ENCODE measurements at regions not wholly inside any gene's neighbourhood (a gene's known extent, or its start where the extent isn't known, plus 50 kb on each side); places are given as distances from the start of the nearest gene placed in this dataset.
"Not testable (repeated sequence)": the region's sequence is repeated elsewhere in the genome, so short reads cannot be mapped to it uniquely, and the experiment has no call there.

DNA sequence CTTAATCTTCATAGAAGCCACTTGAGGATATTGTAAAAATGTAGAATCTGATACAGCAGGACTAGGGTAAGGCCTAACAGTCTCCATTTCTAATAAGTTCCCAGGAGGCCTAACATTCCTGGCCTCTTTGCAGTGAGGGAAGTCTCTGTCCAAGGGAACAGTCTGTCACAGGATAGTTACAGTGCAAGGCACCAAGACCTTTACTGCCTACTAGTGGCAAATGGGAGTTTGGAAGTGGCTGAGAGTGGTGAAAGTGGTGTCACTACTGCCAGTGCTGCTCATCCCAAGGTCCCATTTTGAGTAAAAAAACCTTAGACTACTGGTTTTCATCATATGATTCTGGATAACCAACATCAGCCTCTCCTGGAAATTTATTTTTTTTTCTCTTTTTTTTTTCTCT, 619.5 kb upstream of the SEMA3D start:
- TF ChIP-seq, protein P1, sequence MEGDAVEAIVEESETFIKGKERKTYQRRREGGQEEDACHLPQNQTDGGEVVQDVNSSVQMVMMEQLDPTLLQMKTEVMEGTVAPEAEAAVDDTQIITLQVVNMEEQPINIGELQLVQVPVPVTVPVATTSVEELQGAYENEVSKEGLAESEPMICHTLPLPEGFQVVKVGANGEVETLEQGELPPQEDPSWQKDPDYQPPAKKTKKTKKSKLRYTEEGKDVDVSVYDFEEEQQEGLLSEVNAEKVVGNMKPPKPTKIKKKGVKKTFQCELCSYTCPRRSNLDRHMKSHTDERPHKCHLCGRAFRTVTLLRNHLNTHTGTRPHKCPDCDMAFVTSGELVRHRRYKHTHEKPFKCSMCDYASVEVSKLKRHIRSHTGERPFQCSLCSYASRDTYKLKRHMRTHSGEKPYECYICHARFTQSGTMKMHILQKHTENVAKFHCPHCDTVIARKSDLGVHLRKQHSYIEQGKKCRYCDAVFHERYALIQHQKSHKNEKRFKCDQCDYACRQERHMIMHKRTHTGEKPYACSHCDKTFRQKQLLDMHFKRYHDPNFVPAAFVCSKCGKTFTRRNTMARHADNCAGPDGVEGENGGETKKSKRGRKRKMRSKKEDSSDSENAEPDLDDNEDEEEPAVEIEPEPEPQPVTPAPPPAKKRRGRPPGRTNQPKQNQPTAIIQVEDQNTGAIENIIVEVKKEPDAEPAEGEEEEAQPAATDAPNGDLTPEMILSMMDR (IDR thresholded peaks at IDR 0.05; ENCODE audit: insufficient read depth, low read length, severe bottlenecking), result no peak
- FAIRE-seq (no peak), DNase-seq (ENCODE audit: low read depth) (no peak)
- Histone ChIP-seq H3K27me3 (ENCODE audit: control insufficient read depth, insufficient read depth, low read length) (no peaks in the 10 kb centered on the region), H3K4me3 (ENCODE audit: low read depth, low read length) (no peak overlapping the region), H3K36me3 (ENCODE audit: control insufficient read depth, insufficient read depth, low read length) (no peaks in the 10 kb centered on the region)

DNA sequence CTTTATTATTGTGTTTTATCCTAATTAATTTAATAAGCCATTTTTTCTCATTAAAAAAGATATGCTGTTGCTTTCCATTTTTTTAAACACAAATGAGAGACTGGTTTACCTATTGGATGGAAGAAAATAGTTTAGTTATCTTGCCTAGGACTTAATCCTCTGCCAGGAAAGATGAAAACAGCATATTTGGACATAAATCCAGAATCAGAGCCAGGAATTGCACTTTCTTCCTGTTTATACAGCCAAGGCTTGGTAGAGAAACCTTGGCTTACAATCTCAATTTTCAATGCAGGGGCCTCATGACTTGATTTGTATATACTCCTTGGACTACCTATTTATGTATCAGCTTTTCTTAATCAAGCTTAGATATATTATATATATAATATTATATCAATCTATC, 618.8 kb upstream of the SEMA3D start:
- H3K27me3 ChIP-seq (ENCODE audit: control insufficient read depth, insufficient read depth, low read length), result no peaks in the 10 kb centered on the region
- no peaks in the 10 kb centered on the region for H3K36me3 ChIP-seq (ENCODE audit: control insufficient read depth, insufficient read depth, low read length)
- no peak overlapping the region for H3K4me3 ChIP-seq (ENCODE audit: low read depth, low read length)
- FAIRE-seq, result no peak
- DNase-seq (ENCODE audit: low read depth), result no peak
- TF ChIP-seq, protein P1 (IDR thresholded peaks at IDR 0.05; ENCODE audit: insufficient read depth, low read length, severe bottlenecking), result no peak

DNA sequence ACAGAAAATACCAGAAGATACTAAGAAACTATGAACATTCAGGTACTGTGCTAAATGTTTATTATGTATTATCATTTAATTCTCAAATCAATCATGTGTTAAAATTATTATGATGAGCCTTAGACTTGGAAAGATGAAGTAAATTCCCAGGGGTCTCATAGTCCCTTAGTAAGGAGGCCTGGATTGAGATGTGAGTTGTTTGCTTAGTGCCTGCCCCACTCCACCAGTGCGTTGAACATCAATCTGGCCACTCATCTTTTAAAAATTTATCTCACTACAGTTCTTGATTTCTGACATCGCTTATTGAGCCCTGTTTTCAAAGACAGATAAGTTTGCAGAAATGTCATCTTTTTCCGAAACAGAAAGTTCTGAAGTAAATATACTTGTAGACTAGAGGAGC, 618.4 kb upstream of the SEMA3D start:
- Histone ChIP-seq H3K27me3 (ENCODE audit: control insufficient read depth, insufficient read depth, low read length) (no peaks in the 10 kb centered on the region), H3K4me3 (ENCODE audit: low read depth, low read length) (no peak overlapping the region), H3K36me3 (ENCODE audit: control insufficient read depth, insufficient read depth, low read length) (no peaks in the 10 kb centered on the region)
- no peak for DNase-seq (ENCODE audit: low read depth)
- TF ChIP-seq, protein P1 (IDR thresholded peaks at IDR 0.05; ENCODE audit: insufficient read depth, low read length, severe bottlenecking), result no peak
- no peak for FAIRE-seq

DNA sequence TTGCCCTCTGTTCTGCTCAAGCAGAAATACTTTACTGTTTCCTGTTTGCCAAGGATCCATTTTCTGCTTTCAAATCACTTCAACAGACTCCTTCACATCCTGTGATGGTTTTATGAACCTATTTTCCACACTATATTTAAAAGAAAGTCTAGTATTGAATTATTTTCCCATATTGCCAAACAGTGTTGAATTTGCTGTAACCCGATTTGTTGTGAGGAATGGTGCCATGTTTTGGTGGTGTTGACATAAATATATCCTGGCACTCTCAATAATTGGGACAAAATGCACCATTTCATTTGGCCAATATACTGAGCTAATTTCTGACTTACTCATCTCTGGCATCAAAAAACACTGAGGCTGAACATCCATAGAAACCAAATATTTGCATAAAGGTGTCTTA, 615.4 kb upstream of the SEMA3D start:
- H3K4me3 ChIP-seq (ENCODE audit: low read depth, low read length), result no peak overlapping the region
- H3K27me3 ChIP-seq (ENCODE audit: control insufficient read depth, insufficient read depth, low read length), result no peaks in the 10 kb centered on the region
- H3K36me3 ChIP-seq (ENCODE audit: control insufficient read depth, insufficient read depth, low read length), result no peaks in the 10 kb centered on the region
- DNase-seq (ENCODE audit: low read depth) (no peak), FAIRE-seq (no peak)
- TF ChIP-seq, protein P1 (IDR thresholded peaks at IDR 0.05; ENCODE audit: insufficient read depth, low read length, severe bottlenecking), result no peak

DNA sequence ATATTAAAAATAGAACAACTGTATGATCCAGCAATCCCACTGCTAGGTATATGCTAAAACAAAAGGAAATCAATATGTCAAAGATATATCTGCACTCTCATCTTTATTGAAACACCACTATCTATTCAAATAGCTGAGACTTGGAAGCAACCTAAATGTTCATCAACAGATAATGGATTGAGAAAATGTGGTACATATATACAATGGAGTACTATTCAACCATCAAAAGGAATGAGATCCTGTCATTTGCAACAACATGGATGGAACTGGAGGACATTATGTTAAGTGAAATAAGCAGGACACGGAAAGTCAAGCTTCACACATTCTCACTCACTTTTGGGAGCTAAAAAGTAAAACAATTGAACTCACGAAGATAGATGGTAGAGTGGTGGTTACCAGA, 610.1 kb upstream of the SEMA3D start:
- H3K36me3 ChIP-seq (ENCODE audit: control insufficient read depth, insufficient read depth, low read length), result no peaks in the 10 kb centered on the region
- DNase-seq (ENCODE audit: low read depth), result no peak
- no peak for FAIRE-seq
- H3K4me3 ChIP-seq (ENCODE audit: low read depth, low read length), result no peak overlapping the region
- H3K27me3 ChIP-seq (ENCODE audit: control insufficient read depth, insufficient read depth, low read length), result no peaks in the 10 kb centered on the region
- TF ChIP-seq, protein P1 (IDR thresholded peaks at IDR 0.05; ENCODE audit: insufficient read depth, low read length, severe bottlenecking), result no peak

DNA sequence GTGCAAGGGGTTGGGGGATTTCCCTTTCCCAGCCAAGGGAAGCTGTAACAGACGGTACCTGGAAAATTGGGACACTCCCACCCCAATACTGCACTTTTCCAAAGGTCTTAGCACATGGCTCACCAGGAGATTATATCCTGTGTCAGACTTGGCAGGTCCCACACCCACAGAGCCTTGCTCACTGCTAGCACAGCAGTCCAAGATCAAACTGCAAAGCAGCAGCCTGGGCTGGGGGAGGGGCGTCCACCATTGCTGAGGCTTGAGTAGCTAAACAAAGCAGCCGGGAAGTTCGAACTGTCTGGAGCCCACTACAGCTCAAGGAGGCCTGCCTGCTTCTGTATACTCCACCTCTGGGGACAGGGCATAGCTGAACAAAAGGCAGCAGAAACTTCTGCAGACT, 604.2 kb upstream of the SEMA3D start:
- H3K36me3 ChIP-seq (ENCODE audit: control insufficient read depth, insufficient read depth, low read length); H3K4me3 ChIP-seq (ENCODE audit: low read depth, low read length); H3K27me3 ChIP-seq (ENCODE audit: control insufficient read depth, insufficient read depth, low read length); DNase-seq (ENCODE audit: low read depth); FAIRE-seq: not testable (repeated sequence)
